PFSK-1 (cell line): ENCODE measurements at regions not wholly inside any gene's neighbourhood (a gene's known extent, or its start where the extent isn't known, plus 50 kb on each side); places are given as distances from the start of the nearest gene placed in this dataset.

ENCODE experiments used
- FOXP2 ChIP-seq: optimal IDR thresholded peaks from 2 replicates; pipeline ENCODE3; 2011; ENCODE audit warnings: borderline replicate concordance, control low read depth, inconsistent platforms; ENCODE audit not compliant: insufficient read depth; ENCODE audit errors: extremely low read length, extremely low read depth
- POLR2AphosphoS5 ChIP-seq: IDR thresholded peaks from 2 replicates; pipeline ENCODE4 v1.6.1; 2012; ENCODE audit warnings: low read depth, mild to moderate bottlenecking, control low read depth, low read length, moderate library complexity
- REST ChIP-seq, 2 experiments: IDR thresholded peaks; 2 replicates each; pipeline versions ENCODE4 v1.6.1 to v1.8.0; 2011 to 2012; ENCODE audit warnings: low read depth in 2 of 2, low read length in 2 of 2, control low read depth in 1 of 2, inconsistent platforms in 1 of 2, mild to moderate bottlenecking in 1 of 2, moderate library complexity in 1 of 2; ENCODE audit not compliant: insufficient read depth in 1 of 2
- SIN3A ChIP-seq: IDR thresholded peaks from 2 replicates; pipeline ENCODE4 v1.6.1; 2012; ENCODE audit warnings: mild to moderate bottlenecking, low read length, moderate library complexity, borderline replicate concordance; ENCODE audit not compliant: insufficient read depth
- TAF1 ChIP-seq: IDR thresholded peaks from 2 replicates; pipeline ENCODE4 v1.6.1; 2012; ENCODE audit warnings: low read length, control low read depth, borderline replicate concordance; ENCODE audit not compliant: insufficient read depth

GRCh38 chr5:18299166-18299565 lies 664.9 kb downstream of the TAF11L14 start:
- TF ChIP-seq REST (IDR thresholded peaks at IDR 0.05; ENCODE audit: insufficient read depth in 1 of 2, low read depth in 2 of 2, low read length in 2 of 2) (no peak), FOXP2 (no peak), POLR2AphosphoS5 (no peak)

GRCh38 chr5:18305288-18305924 lies 671.1 kb downstream of the TAF11L14 start:
- TF ChIP-seq FOXP2: no peak
- TF ChIP-seq REST (IDR thresholded peaks at IDR 0.05; ENCODE audit: insufficient read depth in 1 of 2, low read depth in 2 of 2, low read length in 2 of 2): no peak
- no peak for TF ChIP-seq TAF1
- no peak for TF ChIP-seq SIN3A
- TF ChIP-seq POLR2AphosphoS5: no peak

GRCh38 chr5:18311266-18311665 lies 677.0 kb downstream of the TAF11L14 start:
- no peak for TF ChIP-seq SIN3A
- no peak for TF ChIP-seq FOXP2

- TF ChIP-seq TAF1: no peak
These were observed 677.8 kb downstream of the TAF11L14 start for GRCh38 chr5:18312016-18312415.

- no peak for TF ChIP-seq SIN3A
- no peak for TF ChIP-seq TAF1
- no peak for TF ChIP-seq FOXP2
- no peak for TF ChIP-seq POLR2AphosphoS5
- no peak for TF ChIP-seq REST (IDR thresholded peaks at IDR 0.05; ENCODE audit: insufficient read depth in 1 of 2, low read depth in 2 of 2, low read length in 2 of 2)
These were observed 680.0 kb downstream of the TAF11L14 start for GRCh38 chr5:18314192-18314778.

- TF ChIP-seq REST (IDR thresholded peaks at IDR 0.05; ENCODE audit: insufficient read depth in 1 of 2, low read depth in 2 of 2, low read length in 2 of 2) (no peak), TAF1 (no peak), FOXP2 (no peak), POLR2AphosphoS5 (no peak), SIN3A (no peak)
These were observed 687.1 kb downstream of the TAF11L14 start for GRCh38 chr5:18321262-18321942.
